Heart left ventricle (tissue), 16 donors: ENCODE measurements at regions not wholly inside any gene's neighbourhood (a gene's known extent, or its start where the extent isn't known, plus 50 kb on each side); places are given as distances from the start of the nearest gene placed in this dataset.

Source experiments
- ATAC-seq, 4 donors: fragments of 200-7000 bp; cut with Tn5 transposase; one replicate each; pipeline ENCODE4 v1.9.1; 2020 to 2022; ENCODE audit warnings: moderate library complexity in 4 of 4, mild to moderate bottlenecking in 3 of 4, moderate number of reproducible peaks in 1 of 4
- DNase-seq, 5 donors: peaks; one replicate each; pipeline ENCODE4 v3.0.0-alpha.2; 2020
- H3K27ac ChIP-seq, 12 donors: fragments of 200-600 bp; sonication (generic) in 4 of 12; one replicate each; pipeline versions ENCODE4 v1.5.0 to v1.8.0; 2016 to 2022; ENCODE audit warnings: mild to moderate bottlenecking in 2 of 12
- H3K27me3 ChIP-seq, 9 donors: fragments of 200-600 bp; sonication (generic) in 2 of 9; one replicate each; pipeline versions ENCODE4 v1.5.1 to v1.8.0; 2016 to 2022; ENCODE audit warnings: mild to moderate bottlenecking in 3 of 9
- H3K36me3 ChIP-seq, 9 donors: fragments of 200-600 bp; sonication (generic) in 2 of 9; one replicate each; pipeline versions ENCODE4 v1.5.0 to v1.8.0; 2018 to 2022; ENCODE audit warnings: mild to moderate bottlenecking in 2 of 9
- H3K4me1 ChIP-seq, 12 donors: fragments of 200-600 bp; sonication (generic) in 4 of 12; one replicate each; pipeline versions ENCODE4 v1.5.0 to v1.8.0; 2016 to 2022; ENCODE audit warnings: mild to moderate bottlenecking in 3 of 12
- H3K4me3 ChIP-seq, 12 donors: fragments of 200-600 bp; sonication (generic) in 4 of 12; one replicate each; pipeline versions ENCODE4 v1.5.0 to v1.8.0; 2017 to 2022; ENCODE audit warnings: mild to moderate bottlenecking in 9 of 12, moderate library complexity in 4 of 12
- H3K9me3 ChIP-seq, 12 donors: fragments of 200-600 bp; sonication (generic) in 4 of 12; one replicate each; pipeline versions ENCODE4 v1.5.0 to v1.8.0; 2016 to 2022; ENCODE audit warnings: mild to moderate bottlenecking in 1 of 12
- POLR2A ChIP-seq, 2 donors: fragments of 450-650 bp; IDR thresholded peaks; one replicate each; pipeline ENCODE4 v1.6.1; 2017; ENCODE audit warnings: antibody characterized with exemption in 2 of 2, mild to moderate bottlenecking in 2 of 2, moderate library complexity in 2 of 2
- WGBS, 4 donors: extraction: QIAGEN DNeasy Blood & Tissue Kit in 2 of 4; methylation state at CpG; one replicate each; pipeline versions ENCODE4 v1.1.5 to v1.1.7; 2013 to 2018; 5-methylcytosine and 5-hydroxymethylcytosine counted together
- intact Hi-C, 10 donors: fragments of 100-400 bp; cut with DNase I; formaldehyde crosslinking; loops; one replicate each; pipeline versions ENCODE4 v1.11.1 to v1.14.2; 2022
- TF ChIP-seq, protein P1 (sequence below), 12 donors: fragments of 200-600 bp; sonication (generic) in 4 of 12; IDR thresholded peaks; one replicate each; pipeline versions ENCODE4 v1.5.0 to v1.8.0; 2018 to 2022; ENCODE audit warnings: antibody characterized with exemption in 12 of 12, mild to moderate bottlenecking in 5 of 12
- donor health status: ischemic (EF 13 %, LVEDD 7.1; RV severe dilation, severe dysfunction).
- donor health status: healthy with polysubstance abuse.
- donor health status: DM: no; HTN: yes; CAD: no.
- donor health status: DM: no; HTN: no; CAD: no.
- donor health status: ischemic (EF 25% LVEDD 6.9; RV normal size, moderate dysfunction).
- donor health status: ischemic (EF 25% LVEDD 5.7; RV mildly dilated, moderate dysfunction).
- donor health status: healthy.
- donor health status: DM: yes; HTN: yes; CAD: no.
- donor health status: ischemic (EF 35%, LVEDD 5.7; RV mildly dilated, moderate dysfunction).
- donor health status: nonischemic (EF 11% LVEDD 7.7; RV severe dilation, severe dysfunction).
- donor health status: DM: yes; HTN: yes; CAD: no.
- donor health status: PGD.
- donor health status: ischemic (EF 29% LVEDD 5.4; RV normal size, mild dysfunction).
- donor health status: nonischemic (EF 23%, LVEDD 6.1; RV moderate dilation, normal function).

DNA sequence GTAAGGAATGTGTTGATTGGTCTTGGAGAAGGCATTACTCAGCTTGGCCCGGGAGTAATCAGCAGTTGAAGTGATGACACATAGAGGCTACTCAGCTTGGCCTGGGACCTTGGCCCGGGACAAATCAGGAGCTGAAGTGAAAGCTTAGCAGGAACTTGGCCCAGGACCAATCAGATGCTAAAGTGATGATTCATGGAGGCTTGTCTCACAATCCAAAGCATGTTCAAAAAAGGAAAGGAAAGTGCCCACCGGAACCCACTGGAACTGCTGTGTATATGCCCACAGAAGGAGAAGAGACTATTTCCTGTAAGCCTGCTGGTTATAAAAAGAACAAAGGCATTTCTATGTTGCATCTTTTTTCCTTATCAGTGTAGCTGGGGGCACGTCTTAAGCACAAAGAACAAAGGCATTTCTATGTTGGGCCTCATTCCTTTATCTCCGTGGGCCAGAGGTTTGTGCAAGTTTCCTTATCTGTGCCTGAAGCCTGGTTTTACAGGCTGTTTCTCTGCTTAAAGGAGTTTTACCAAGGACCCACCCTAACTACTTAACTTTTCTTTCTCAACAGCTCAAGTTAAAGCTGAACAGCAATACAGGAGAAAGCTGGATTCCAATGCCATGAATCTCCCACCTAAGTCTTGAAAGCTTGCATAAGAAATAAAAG is 1176.7 kb downstream of the NLGN4X start:
- DNase-seq = peak; percentile 16 to 64 (median 37)
- ATAC-seq = peak; percentile 42 to 95 (median 86)
- no peak overlapping the region for H3K4me3 ChIP-seq
- no peaks in the 10 kb centered on the region for H3K27me3 ChIP-seq
- 1 to 6% (median 1%) methylated on average over 5 of the region's 5 CpGs for WGBS, 4 donors
- H3K36me3 ChIP-seq = no peaks in the 10 kb centered on the region
- H3K9me3 ChIP-seq = peaks cover 0 to 10% (median 0%) of the 10 kb centered on the region in 12 donors
- intact Hi-C loops = no loop called here
- TF ChIP-seq, protein P1, sequence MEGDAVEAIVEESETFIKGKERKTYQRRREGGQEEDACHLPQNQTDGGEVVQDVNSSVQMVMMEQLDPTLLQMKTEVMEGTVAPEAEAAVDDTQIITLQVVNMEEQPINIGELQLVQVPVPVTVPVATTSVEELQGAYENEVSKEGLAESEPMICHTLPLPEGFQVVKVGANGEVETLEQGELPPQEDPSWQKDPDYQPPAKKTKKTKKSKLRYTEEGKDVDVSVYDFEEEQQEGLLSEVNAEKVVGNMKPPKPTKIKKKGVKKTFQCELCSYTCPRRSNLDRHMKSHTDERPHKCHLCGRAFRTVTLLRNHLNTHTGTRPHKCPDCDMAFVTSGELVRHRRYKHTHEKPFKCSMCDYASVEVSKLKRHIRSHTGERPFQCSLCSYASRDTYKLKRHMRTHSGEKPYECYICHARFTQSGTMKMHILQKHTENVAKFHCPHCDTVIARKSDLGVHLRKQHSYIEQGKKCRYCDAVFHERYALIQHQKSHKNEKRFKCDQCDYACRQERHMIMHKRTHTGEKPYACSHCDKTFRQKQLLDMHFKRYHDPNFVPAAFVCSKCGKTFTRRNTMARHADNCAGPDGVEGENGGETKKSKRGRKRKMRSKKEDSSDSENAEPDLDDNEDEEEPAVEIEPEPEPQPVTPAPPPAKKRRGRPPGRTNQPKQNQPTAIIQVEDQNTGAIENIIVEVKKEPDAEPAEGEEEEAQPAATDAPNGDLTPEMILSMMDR (IDR thresholded peaks at IDR 0.05) = no peak
- TF ChIP-seq POLR2A (IDR thresholded peaks at IDR 0.05) = no peak
- H3K27ac ChIP-seq = peak overlapping the region in 2 of 12 donors; percentile 11 to 48
- peaks cover 0 to 5% (median 0%) of the 10 kb centered on the region in 12 donors for H3K4me1 ChIP-seq

DNA sequence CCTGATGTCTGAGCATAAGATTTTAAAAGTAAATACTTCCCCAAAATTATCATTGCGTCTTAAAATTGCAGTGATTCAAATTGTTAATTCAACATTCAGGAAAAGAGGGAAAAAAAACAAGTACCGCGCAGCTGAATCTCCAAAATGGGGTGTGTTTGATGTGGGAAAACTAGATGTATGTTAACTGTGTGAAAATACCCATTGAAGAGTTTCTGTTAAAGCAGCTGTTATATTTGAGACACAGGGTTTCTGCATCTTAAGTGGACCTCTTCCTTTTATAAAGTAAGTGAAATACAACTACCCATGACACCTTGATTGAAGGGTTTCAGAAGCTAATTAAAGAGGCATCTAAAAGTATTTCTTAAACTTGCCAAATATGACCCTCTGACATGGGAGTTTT is 1186.1 kb downstream of the NLGN4X start:
- 84 to 91% (median 90%) methylated on average over 3 of the region's 3 CpGs for WGBS, 4 donors
- H3K4me1 ChIP-seq = no peaks in the 10 kb centered on the region
- ATAC-seq (no peak), DNase-seq (no peak)
- H3K4me3 ChIP-seq = no peak overlapping the region
- no peak overlapping the region for H3K27ac ChIP-seq
- no peaks in the 10 kb centered on the region for H3K36me3 ChIP-seq
- H3K9me3 ChIP-seq = peaks cover 0 to 7% (median 0%) of the 10 kb centered on the region in 12 donors
- no peaks in the 10 kb centered on the region for H3K27me3 ChIP-seq
- TF ChIP-seq, protein P1 (IDR thresholded peaks at IDR 0.05) = no peak
- no peak for TF ChIP-seq POLR2A (IDR thresholded peaks at IDR 0.05)
- intact Hi-C loops = no loop called here

DNA sequence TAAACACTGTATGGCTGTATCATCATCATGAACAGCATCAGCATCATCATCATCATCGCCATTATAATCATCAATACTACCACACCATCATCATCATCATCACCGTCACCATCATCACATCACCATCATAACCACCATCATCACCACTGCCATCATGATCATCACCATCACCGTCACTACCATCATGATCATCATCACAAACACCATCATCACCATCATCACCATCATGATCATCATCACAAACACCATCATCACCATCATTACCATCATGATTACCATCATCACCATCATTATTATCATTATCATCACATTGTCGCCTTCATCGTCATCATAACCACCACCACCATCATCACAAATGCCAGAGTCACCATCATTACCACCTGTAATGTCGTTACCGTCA is 1196.9 kb downstream of the NLGN4X start:
- Histone ChIP-seq H3K27ac (no peak overlapping the region), H3K9me3 (no peaks in the 10 kb centered on the region), H3K36me3 (no peaks in the 10 kb centered on the region), H3K4me1 (no peaks in the 10 kb centered on the region), H3K27me3 (no peaks in the 10 kb centered on the region), H3K4me3 (no peak overlapping the region)
- DNase-seq (no peak), ATAC-seq (no peak)
- intact Hi-C loops = no loop called here
- WGBS, 4 donors = 88 to 92% (median 91%) methylated on average over 7 of the region's 7 CpGs
- TF ChIP-seq POLR2A (IDR thresholded peaks at IDR 0.05) = no peak
- TF ChIP-seq, protein P1 (IDR thresholded peaks at IDR 0.05) = no peak

DNA sequence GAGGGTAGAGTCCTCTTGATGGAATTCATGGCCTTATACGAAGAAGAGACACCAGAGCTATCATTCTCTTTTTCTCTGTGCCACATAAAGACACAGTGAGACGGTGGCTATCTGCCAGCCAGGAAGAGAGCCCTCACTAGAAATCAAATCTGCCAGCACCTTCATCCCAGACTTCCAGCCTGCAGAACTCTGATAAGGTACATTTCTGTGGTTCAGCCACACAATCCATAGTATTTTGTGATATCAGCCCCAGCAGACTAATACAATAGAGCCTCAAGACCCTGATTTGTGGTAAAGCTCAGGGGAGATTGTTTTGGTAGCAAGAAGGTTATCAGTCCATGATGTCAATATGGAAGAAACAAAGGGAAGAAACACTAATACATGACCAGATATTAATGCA is 1213.2 kb downstream of the NLGN4X start:
- no peaks in the 10 kb centered on the region for H3K4me1 ChIP-seq
- no peak overlapping the region for H3K4me3 ChIP-seq
- intact Hi-C loops = no loop called here
- TF ChIP-seq, protein P1 (IDR thresholded peaks at IDR 0.05) = no peak
- no peak for TF ChIP-seq POLR2A (IDR thresholded peaks at IDR 0.05)
- H3K27me3 ChIP-seq = no peaks in the 10 kb centered on the region
- H3K9me3 ChIP-seq = peaks cover 0 to 5% (median 0%) of the 10 kb centered on the region in 12 donors
- no peak for DNase-seq
- no peaks in the 10 kb centered on the region for H3K36me3 ChIP-seq
- no peak overlapping the region for H3K27ac ChIP-seq
- 31 to 53% (median 40%) methylated on average over 2 of the region's 2 CpGs for WGBS, 4 donors
- no peak for ATAC-seq
